ENCODE measurements at regions not wholly inside any gene's neighbourhood (a gene's known extent, or its start where the extent isn't known, plus 50 kb on each side); places are given as distances from the start of the nearest gene placed in this dataset.

DNA sequence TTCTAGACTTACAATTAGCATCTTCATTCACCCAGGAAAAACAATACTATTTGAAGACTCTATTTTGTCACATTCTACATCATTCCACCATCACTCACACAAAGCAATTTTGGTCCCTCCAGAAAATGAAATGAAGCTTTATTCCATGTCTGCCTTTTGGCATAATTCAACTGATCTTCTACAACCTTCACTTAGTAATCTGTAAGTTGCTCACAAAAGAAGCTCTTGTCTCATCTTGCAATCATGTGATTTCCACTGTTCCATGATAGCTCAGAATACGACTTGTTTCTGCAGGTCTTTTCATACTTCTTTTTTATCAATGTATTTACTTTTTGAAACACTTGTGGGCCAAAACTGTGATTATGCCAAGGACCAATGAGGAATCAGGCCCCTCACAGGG is 261.9 kb upstream of the NR4A3 start:
- H3K4me2 ChIP-seq (replicated peaks; ENCODE audit: extremely low read depth, low read length, poor library complexity, severe bottlenecking), result no peak overlapping the region
- H4K20me1 ChIP-seq (ENCODE audit: insufficient read depth, low read length), result no peaks in the 10 kb centered on the region
- no peaks in the 10 kb centered on the region for H3K36me3 Mint-ChIP-seq
- H3K4me3 ChIP-seq (replicated peaks in 1 of 3; ENCODE audit: low read depth in 2 of 3, low read length in 3 of 3), result no peak overlapping the region
- no peak overlapping the region for H3K4me3 Mint-ChIP-seq
- intact Hi-C loops (cut with micrococcal nuclease), result no loop called here
- no peak overlapping the region for H3K27ac Mint-ChIP-seq
- peaks cover 0 to 2% (median 0%) of the 10 kb centered on the region in 3 donors for H3K27me3 Mint-ChIP-seq (ENCODE audit: low read depth in 3 of 3)
- TF ChIP-seq, protein P1, sequence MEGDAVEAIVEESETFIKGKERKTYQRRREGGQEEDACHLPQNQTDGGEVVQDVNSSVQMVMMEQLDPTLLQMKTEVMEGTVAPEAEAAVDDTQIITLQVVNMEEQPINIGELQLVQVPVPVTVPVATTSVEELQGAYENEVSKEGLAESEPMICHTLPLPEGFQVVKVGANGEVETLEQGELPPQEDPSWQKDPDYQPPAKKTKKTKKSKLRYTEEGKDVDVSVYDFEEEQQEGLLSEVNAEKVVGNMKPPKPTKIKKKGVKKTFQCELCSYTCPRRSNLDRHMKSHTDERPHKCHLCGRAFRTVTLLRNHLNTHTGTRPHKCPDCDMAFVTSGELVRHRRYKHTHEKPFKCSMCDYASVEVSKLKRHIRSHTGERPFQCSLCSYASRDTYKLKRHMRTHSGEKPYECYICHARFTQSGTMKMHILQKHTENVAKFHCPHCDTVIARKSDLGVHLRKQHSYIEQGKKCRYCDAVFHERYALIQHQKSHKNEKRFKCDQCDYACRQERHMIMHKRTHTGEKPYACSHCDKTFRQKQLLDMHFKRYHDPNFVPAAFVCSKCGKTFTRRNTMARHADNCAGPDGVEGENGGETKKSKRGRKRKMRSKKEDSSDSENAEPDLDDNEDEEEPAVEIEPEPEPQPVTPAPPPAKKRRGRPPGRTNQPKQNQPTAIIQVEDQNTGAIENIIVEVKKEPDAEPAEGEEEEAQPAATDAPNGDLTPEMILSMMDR (IDR thresholded peaks at IDR 0.05), result no peak
- no peak overlapping the region for H2AFZ ChIP-seq (ENCODE audit: insufficient read depth, low read depth, low read length, poor library complexity, severe bottlenecking)
- DNase-seq, result no peak
- no peaks in the 10 kb centered on the region for H3K27me3 ChIP-seq (ENCODE audit: control insufficient read depth in 2 of 2, insufficient read depth in 2 of 2, low read length in 2 of 2)
- no peak overlapping the region for H3K27ac ChIP-seq (ENCODE audit: low read depth in 1 of 2, low read length in 2 of 2)
- H3K9ac ChIP-seq (ENCODE audit: insufficient read depth, low read length, poor library complexity, severe bottlenecking), result no peak overlapping the region
- H3K79me2 ChIP-seq (ENCODE audit: insufficient read depth, low read length), result no peaks in the 10 kb centered on the region
- no peaks in the 10 kb centered on the region for H3K4me1 Mint-ChIP-seq
- no peaks in the 10 kb centered on the region for H3K9me3 ChIP-seq (replicated peaks in 1 of 2; ENCODE audit: control insufficient read depth in 1 of 2, insufficient read depth in 1 of 2, low read length in 2 of 2)
- WGBS (ENCODE audit: insufficient coverage), result no CpG with 5 or more reads among the region's 1 CpG
- H3K4me1 ChIP-seq (ENCODE audit: control insufficient read depth in 1 of 2, insufficient read depth in 2 of 2, low read length in 2 of 2), result no peaks in the 10 kb centered on the region
- H3K36me3 ChIP-seq (replicated peaks in 1 of 2; ENCODE audit: control insufficient read depth in 1 of 2, insufficient read depth in 2 of 2, low read length in 2 of 2), result no peaks in the 10 kb centered on the region
- H3K9me3 Mint-ChIP-seq, result peaks cover 0 to 11% (median 7%) of the 10 kb centered on the region in 7 donors

DNA sequence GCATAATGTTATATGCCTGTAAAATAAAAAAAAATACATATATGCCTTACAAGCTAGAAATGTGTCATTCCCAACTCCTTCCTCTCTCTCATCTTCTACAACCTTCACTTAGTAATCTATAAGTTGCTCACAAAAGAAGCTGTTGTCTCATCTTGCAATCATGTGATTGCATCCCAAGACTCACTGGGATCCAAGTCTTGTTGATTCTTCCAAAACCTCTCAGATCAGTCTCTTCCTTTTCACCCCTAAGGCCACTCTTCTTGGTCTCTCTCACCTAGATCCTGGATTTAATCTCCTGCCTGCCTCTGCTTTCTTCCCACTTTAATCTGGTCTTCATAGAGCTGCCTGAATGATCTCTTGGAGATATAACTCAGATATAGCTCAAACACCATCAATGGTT is 261.1 kb upstream of the NR4A3 start:
- TF ChIP-seq, protein P1 (IDR thresholded peaks at IDR 0.05), result no peak
- Histone ChIP-seq H3K9ac (ENCODE audit: insufficient read depth, low read length, poor library complexity, severe bottlenecking) (no peak overlapping the region), H3K4me3 (replicated peaks in 1 of 3; ENCODE audit: low read depth in 2 of 3, low read length in 3 of 3) (no peak overlapping the region), H3K4me1 (ENCODE audit: control insufficient read depth in 1 of 2, insufficient read depth in 2 of 2, low read length in 2 of 2) (no peaks in the 10 kb centered on the region), H3K79me2 (ENCODE audit: insufficient read depth, low read length) (no peaks in the 10 kb centered on the region), H3K27me3 (ENCODE audit: control insufficient read depth in 2 of 2, insufficient read depth in 2 of 2, low read length in 2 of 2) (no peaks in the 10 kb centered on the region), H2AFZ (ENCODE audit: insufficient read depth, low read depth, low read length, poor library complexity, severe bottlenecking) (no peak overlapping the region), H3K9me3 (replicated peaks in 1 of 2; ENCODE audit: control insufficient read depth in 1 of 2, insufficient read depth in 1 of 2, low read length in 2 of 2) (no peaks in the 10 kb centered on the region), H3K36me3 (replicated peaks in 1 of 2; ENCODE audit: control insufficient read depth in 1 of 2, insufficient read depth in 2 of 2, low read length in 2 of 2) (no peaks in the 10 kb centered on the region), H3K27ac (ENCODE audit: low read depth in 1 of 2, low read length in 2 of 2) (no peak overlapping the region), H4K20me1 (ENCODE audit: insufficient read depth, low read length) (no peaks in the 10 kb centered on the region), H3K4me2 (replicated peaks; ENCODE audit: extremely low read depth, low read length, poor library complexity, severe bottlenecking) (no peak overlapping the region)
- DNase-seq, result no peak
- Mint-ChIP-seq H3K27me3 (ENCODE audit: low read depth in 3 of 3) (peaks cover 0 to 2% (median 0%) of the 10 kb centered on the region in 3 donors), H3K9me3 (peaks cover 0 to 11% (median 7%) of the 10 kb centered on the region in 7 donors), H3K4me1 (no peaks in the 10 kb centered on the region), H3K36me3 (no peaks in the 10 kb centered on the region), H3K27ac (no peak overlapping the region), H3K4me3 (no peak overlapping the region)
- intact Hi-C loops (cut with micrococcal nuclease), result no loop called here

All from CD14-positive monocyte (primary cell).